ENCODE measurements at regions not wholly inside any gene's neighbourhood (a gene's known extent, or its start where the extent isn't known, plus 50 kb on each side); places are given as distances from the start of the nearest gene placed in this dataset.

DNA sequence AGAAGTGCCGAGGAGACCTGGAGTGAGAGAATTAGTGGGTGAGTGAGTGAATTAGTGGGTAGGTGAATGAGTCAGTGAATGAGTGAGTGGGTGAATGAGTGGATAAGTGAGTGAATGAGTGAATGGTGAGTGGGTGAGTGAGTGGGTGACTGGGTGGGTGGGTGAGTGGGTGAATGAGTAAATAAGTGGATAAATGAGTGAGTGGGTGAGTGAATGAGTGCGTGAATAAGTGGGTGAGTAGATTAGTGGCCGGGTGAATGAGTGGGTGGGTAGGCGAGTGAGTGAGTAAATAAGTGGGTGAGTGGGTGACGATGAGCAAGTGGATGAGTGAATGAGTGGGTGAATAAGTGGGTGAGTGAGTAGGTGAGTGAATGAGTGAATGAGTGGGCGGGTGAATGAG is 243.7 kb upstream of the MGMT start:
- Mint-ChIP-seq H3K36me3 (ENCODE audit: low read depth) (no peaks in the 10 kb centered on the region), H3K27ac (no peak overlapping the region), H3K4me1 (ENCODE audit: low read depth) (no peaks in the 10 kb centered on the region), H3K27me3 (no peaks in the 10 kb centered on the region), H3K4me3 (no peak overlapping the region), H3K9me3 (peaks cover 3% of the 10 kb centered on the region)
- no peak for DNase-seq

DNA sequence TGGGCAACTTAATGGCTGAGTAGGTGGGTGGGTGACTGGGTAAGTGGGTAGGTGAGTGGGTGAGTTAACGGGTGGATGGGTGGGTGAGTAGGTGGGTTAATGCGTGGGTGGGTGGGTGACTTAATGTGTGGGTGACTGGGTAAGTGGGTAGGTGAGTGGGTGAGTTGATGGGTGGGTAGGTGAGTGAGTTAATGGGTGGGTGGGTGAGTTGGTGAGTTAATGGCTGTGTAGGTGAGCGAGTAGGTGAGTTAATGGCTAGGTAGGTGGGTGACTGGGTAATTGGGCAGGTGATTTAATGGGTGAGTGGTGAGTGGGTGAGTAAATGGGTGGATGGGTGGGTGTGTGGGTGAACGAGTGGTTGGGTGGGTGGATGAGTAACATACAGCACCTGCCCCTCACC is 243.0 kb upstream of the MGMT start:
- Mint-ChIP-seq H3K27ac (no peak overlapping the region), H3K36me3 (ENCODE audit: low read depth) (no peaks in the 10 kb centered on the region), H3K27me3 (no peaks in the 10 kb centered on the region), H3K9me3 (peaks cover 3% of the 10 kb centered on the region), H3K4me1 (ENCODE audit: low read depth) (no peaks in the 10 kb centered on the region), H3K4me3 (no peak overlapping the region)
- DNase-seq, result no peak

DNA sequence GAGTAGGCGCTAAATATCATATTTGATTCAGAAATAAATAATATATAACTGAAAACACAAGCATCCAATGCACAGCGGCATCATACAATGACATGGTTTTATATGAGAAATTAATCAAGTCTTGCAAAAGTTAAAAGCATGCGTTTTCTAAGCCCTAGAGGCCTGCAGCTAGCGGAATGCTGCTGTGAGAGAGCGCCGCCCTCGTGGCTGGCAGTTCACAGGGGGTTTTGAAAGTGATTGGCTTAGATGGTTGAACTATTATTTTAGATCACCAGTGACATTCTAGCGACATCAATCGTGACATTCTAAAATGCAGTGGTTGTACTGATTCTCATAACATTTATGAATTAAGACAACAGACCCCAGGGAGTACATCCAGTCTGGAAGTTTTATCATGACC is 235.2 kb upstream of the MGMT start:
- Mint-ChIP-seq H3K9me3 (no peaks in the 10 kb centered on the region), H3K27me3 (no peaks in the 10 kb centered on the region)

DNA sequence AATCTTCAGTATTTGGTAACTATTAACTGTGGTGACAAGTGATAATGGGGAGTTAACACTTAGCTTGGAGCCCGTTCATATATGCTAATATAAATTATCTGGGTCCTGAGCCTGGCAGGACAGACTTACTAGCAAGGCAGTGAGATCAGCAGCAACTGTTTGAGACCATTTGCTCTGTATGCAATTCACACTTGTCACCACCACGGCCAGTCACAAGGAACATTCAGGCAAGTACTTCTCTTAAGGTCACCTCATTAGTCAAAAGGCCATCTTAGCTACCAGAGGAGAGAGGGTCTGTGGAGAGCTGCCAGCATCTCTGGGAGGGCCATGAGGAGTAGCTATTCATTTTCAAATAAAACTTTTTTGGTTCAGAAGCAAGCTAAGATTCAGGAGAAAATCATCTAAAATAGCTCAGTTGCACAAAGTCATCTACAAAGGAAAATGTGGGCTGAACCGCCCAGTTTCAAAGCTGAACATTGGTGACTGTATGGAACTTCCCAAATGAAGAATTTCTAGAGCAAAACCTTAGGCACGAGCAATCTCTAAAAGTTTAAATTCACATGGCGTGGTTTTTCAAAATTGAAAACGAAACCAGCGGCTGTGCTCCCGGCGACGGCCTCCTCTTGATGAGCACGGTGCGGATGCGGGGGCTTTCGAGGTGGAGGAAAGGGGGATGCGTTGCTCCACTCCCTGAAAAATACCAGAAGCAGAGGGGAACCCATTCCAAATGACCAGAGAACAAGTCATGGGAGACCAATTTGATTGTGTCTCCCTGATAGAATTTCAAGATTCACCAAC is 233.5 kb upstream of the MGMT start:
- Mint-ChIP-seq H3K36me3 (ENCODE audit: low read depth) (no peaks in the 10 kb centered on the region), H3K4me3 (no peak overlapping the region), H3K27ac (no peak overlapping the region)

More for the DNA sequence above, 235.2 kb upstream of the MGMT start:
- Mint-ChIP-seq H3K4me3 (no peak overlapping the region), H3K4me1 (ENCODE audit: low read depth) (no peaks in the 10 kb centered on the region), H3K36me3 (ENCODE audit: low read depth) (no peaks in the 10 kb centered on the region), H3K27ac (no peak overlapping the region)
- no peak for DNase-seq

DNA sequence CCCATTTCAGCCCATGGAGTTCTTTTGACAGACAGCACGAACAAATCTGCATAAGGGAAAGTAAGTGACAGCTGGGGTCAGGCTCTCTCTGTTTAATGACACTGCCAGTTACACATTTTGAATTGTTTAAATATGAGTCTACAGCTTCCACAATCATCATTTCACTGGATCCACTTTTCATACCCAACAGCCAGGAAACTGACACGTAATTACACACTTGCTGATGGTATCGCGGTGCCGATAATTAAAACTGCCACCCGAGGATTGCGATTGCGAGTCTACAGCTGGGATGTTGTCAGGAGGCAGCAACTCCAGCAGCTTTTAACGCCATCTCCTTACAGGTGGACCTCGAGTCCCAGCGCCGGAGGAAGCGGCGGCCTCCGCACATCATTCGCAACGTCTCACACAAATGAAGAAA is 230.8 kb upstream of the MGMT start:
- Mint-ChIP-seq H3K36me3 (ENCODE audit: low read depth) (no peaks in the 10 kb centered on the region), H3K27me3 (no peaks in the 10 kb centered on the region), H3K9me3 (no peaks in the 10 kb centered on the region), H3K27ac (no peak overlapping the region), H3K4me1 (ENCODE audit: low read depth) (no peaks in the 10 kb centered on the region), H3K4me3 (no peak overlapping the region)
- DNase-seq, result no peak

More for the DNA sequence above, 233.5 kb upstream of the MGMT start:
- Mint-ChIP-seq H3K9me3 (no peaks in the 10 kb centered on the region), H3K27me3 (no peaks in the 10 kb centered on the region), H3K4me1 (ENCODE audit: low read depth) (no peaks in the 10 kb centered on the region)
- no peak for DNase-seq

DNA sequence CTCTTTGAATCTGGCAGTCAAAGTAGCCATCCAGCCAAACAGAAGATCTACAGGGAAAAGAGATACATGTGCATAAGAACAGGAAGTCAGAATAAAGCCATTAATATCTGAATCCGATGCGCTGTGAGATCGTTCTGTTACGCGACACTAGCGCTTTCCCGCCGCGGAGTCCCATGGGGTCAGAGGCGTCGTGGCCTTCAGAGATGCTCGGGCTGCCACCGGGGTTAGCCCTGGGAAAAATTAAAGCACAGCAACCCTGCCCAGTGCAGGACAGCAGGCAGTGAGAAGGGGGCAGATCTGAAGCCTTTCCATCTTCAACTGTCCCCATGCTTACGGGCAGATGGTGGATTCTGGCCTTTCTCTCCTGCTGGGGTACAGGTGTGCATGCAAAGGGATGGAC is 225.6 kb upstream of the MGMT start:
- Mint-ChIP-seq H3K4me1 (ENCODE audit: low read depth) (no peaks in the 10 kb centered on the region), H3K27me3 (no peaks in the 10 kb centered on the region), H3K36me3 (ENCODE audit: low read depth) (no peaks in the 10 kb centered on the region), H3K27ac (no peak overlapping the region), H3K9me3 (no peaks in the 10 kb centered on the region), H3K4me3 (no peak overlapping the region)
- DNase-seq, result no peak

DNA sequence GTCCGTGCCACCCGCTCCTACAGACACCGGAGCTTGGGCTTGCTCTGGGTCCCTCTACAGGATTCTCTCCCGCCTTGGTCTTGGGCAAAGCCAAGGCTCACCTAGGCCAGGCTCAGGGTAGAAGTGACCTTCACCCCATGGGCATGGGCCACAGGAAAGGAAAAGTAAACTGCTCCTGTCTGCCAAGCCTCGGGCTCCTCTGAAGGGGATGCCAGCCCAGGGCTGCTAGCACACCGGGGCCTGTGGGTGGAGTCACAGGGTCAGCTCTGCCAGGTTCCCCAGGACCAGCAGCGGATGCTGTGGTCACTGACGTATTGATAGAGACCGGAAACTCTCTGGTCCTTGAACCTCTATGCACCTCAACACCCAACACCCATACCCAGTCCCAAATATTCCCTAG is 222.7 kb upstream of the MGMT start:
- H3K27me3 Mint-ChIP-seq, result no peaks in the 10 kb centered on the region
- H3K4me3 Mint-ChIP-seq, result no peak overlapping the region
- H3K27ac Mint-ChIP-seq, result no peak overlapping the region
- H3K9me3 Mint-ChIP-seq, result no peaks in the 10 kb centered on the region
- H3K36me3 Mint-ChIP-seq (ENCODE audit: low read depth), result no peaks in the 10 kb centered on the region
- H3K4me1 Mint-ChIP-seq (ENCODE audit: low read depth), result no peaks in the 10 kb centered on the region
- DNase-seq, result no peak

DNA sequence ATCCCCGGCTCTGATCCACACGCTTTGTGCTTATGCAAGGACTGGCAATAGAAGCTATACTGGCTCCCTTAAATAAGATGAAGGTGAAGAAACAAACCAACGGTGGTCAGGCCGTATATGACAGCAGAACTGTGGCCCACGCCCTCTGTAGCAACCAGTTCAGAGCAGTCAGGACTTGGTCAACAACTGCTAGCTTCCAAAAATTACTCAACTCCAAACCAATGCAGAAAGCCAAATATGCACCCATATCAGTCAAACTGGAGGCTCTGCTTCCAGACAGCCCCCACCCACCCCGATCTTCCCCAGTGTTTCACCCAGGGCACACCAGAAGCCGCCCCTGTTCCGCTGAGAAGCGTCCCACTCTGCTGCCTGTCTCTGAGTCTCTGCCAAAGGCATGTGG is 222.3 kb upstream of the MGMT start:
- Mint-ChIP-seq H3K9me3 (no peaks in the 10 kb centered on the region), H3K27me3 (no peaks in the 10 kb centered on the region), H3K4me1 (ENCODE audit: low read depth) (no peaks in the 10 kb centered on the region), H3K4me3 (no peak overlapping the region), H3K27ac (no peak overlapping the region), H3K36me3 (ENCODE audit: low read depth) (no peaks in the 10 kb centered on the region)
- no peak for DNase-seq

DNA sequence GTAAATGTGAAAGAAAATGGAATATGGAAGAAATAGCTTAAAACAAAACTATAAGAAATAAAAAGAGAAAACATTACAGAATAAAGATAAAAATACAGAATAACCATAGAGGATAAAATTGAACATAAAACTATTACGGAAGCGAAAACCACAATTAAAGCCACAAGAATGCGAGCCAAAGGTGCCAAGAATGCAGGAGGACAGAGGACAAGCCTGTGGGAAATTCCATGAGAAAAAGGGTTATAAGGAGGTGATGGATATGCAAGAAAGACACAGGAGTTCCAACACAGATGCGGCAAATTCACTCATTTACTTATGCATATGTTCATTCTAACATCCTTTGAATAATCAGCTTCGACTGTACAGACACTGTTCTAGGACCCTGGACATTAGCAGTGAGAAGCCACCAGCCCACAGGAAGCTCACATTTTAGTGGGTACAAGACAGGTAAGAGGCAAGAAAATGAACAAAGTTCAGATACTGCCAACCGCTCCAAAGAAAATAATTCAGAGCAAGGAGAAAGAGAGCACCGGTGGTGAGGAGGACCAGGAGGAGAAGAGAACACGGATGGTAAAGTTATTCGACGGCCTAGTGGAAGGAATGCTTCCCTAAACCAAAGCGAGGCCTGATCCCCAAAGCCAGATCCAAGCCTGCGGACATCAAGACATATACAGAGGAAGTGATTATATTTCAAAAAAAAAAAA is 213.7 kb upstream of the MGMT start:
- H3K4me3 Mint-ChIP-seq, result no peak overlapping the region
- H3K27ac Mint-ChIP-seq, result no peak overlapping the region
- peaks cover 6% of the 10 kb centered on the region for H3K9me3 Mint-ChIP-seq
- peaks cover 16% of the 10 kb centered on the region for H3K27me3 Mint-ChIP-seq
- DNase-seq, result no peak
- H3K4me1 Mint-ChIP-seq (ENCODE audit: low read depth), result no peaks in the 10 kb centered on the region
- no peaks in the 10 kb centered on the region for H3K36me3 Mint-ChIP-seq (ENCODE audit: low read depth)

DNA sequence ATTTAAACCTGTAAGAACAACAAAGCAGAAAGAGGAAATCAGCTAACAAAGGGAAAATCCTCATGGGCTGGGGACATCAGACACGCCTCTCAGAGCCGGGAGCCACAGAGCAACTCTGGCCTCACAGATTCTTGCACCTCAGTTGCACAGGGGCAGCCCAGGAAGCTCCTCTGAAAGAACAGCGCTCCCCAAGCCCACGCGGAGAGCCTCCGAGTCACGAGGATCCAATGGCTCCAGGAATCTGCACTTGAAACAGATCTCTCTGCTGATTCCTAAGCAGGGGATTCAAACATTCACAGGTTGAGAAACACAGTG is 213.2 kb upstream of the MGMT start:
- DNase-seq, result no peak
- peaks cover 6% of the 10 kb centered on the region for H3K9me3 Mint-ChIP-seq
- H3K36me3 Mint-ChIP-seq (ENCODE audit: low read depth), result no peaks in the 10 kb centered on the region
- no peaks in the 10 kb centered on the region for H3K4me1 Mint-ChIP-seq (ENCODE audit: low read depth)
- H3K27me3 Mint-ChIP-seq, result peaks cover 16% of the 10 kb centered on the region
- no peak overlapping the region for H3K27ac Mint-ChIP-seq
- no peak overlapping the region for H3K4me3 Mint-ChIP-seq

DNA sequence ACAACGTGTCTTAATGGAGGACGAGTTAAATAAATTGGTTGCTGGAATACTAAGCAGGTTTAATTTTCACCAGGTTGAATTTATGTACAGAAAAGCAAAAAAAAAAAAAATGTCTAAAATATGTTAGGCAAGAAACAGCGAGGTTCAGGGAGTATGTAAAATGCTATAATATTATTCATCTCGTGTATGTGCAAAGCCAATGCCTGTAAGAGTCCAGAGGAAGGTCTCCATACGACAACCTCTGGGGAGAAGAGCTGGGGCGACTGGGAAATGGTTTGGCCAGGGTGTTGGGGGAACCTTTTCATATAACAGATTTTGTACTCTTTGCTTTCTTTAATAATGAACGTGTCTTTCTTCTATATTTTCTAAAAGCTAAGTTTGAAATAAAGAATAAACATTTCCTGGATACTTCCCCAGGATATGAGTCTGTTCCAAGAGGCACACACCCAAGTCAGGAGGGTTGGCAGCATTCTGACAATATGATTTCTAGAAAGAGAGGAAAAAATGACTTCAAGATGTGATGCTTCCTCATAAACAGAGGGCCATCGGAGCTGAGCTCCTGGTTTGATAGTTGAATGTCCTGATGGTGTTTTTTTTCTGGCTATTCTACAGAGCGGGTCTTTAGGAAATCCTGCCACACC is 208.6 kb upstream of the MGMT start:
- H3K27ac Mint-ChIP-seq, result no peak overlapping the region
- no peaks in the 10 kb centered on the region for H3K4me1 Mint-ChIP-seq (ENCODE audit: low read depth)
- H3K27me3 Mint-ChIP-seq, result peaks cover 3% of the 10 kb centered on the region
- no peaks in the 10 kb centered on the region for H3K36me3 Mint-ChIP-seq (ENCODE audit: low read depth)
- H3K9me3 Mint-ChIP-seq, result no peaks in the 10 kb centered on the region
- H3K4me3 Mint-ChIP-seq, result no peak overlapping the region
- DNase-seq, result no peak

DNA sequence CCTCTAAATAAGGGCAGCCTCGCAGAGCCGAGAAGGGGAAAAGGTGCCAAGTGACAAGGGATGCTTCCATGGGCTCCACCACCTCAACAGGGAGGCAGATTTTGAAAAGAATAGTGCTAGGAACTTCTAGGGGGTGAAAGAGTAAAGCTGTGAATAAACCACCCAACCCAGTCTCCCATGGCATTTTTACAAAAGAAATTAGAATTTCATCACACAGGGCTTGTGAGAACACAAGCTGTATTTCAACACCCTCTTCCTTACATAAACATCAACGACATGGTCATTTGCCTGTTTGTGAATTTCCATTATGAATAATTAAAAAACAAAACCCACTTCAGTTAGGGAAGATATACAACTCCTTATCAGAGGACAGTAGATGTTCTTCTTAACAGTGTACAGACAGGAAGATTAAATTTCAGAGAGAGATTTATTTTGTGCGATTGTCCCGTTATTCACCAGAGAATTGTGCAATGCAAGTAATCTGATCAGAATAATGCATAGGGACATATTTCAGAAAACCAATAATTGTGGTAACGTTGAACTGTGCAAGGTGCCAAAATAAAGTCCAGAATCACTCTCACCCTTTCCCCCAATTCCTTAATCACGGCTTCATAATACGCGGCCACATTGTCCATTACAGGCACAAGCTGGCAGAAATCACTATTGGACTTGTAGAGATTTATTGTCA is 207.8 kb upstream of the MGMT start:
- Mint-ChIP-seq H3K4me3 (no peak overlapping the region), H3K27me3 (peaks cover 3% of the 10 kb centered on the region), H3K9me3 (no peaks in the 10 kb centered on the region), H3K4me1 (ENCODE audit: low read depth) (no peaks in the 10 kb centered on the region), H3K36me3 (ENCODE audit: low read depth) (no peaks in the 10 kb centered on the region), H3K27ac (no peak overlapping the region)
- no peak for DNase-seq

DNA sequence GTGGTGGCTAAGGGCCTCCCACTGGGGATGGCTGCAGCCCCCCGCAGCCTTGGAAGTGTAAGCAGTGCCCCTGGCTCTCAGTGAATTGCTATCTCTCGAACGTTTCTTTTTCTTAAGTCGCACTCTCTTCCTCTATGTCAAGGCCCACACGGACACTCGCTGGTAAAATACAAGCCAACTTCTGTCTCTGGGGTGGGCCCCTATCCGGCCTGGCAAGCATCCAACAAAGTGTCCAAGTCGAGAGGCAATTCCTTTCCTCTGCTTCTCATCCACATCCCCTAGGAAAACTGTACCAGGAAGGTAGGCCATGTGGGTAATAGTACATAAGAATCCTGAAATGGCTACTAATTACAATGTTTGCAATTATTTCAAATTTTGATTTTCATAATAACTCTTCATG is 194.9 kb upstream of the MGMT start:
- Mint-ChIP-seq H3K9me3 (peaks cover 3% of the 10 kb centered on the region), H3K4me1 (ENCODE audit: low read depth) (peaks cover 6% of the 10 kb centered on the region), H3K36me3 (ENCODE audit: low read depth) (no peaks in the 10 kb centered on the region), H3K27me3 (peaks cover 11% of the 10 kb centered on the region), H3K27ac (no peak overlapping the region), H3K4me3 (no peak overlapping the region)
- no peak for DNase-seq

DNA sequence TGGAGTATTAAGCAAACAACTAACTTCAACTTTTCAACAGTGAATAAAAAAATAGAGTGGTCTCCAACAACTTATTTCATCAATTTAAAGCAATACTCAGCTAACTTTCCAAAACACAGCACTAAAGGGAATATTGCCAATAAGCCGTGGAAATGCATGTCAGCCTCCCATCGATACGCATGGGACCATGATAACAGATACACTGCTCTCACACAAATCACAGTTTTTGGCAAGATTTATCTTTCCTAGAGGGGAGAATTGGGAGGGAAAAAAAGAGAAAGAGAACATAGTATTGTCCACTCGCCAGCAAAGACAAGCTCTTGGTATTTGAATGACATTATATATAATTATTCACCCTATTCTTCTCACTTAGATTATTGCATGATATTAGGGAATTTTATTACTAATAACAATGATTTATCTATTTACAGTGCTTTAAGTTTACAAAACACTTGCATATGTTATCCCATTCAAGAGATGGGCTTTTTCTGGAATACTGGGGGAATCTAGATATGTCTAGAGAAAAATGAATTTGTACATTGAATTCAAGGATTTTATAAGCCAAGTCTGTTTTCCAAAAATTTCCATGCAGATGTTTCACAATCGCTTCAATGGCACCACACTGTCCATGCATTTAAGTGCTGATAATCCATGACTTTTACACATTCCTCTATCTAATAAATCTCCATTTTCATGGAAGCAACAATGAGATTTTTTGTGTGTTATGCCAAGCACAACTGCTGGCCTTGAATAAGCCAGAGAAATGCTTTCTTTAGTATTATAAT is 194.0 kb upstream of the MGMT start:
- H3K27me3 Mint-ChIP-seq, result peaks cover 15% of the 10 kb centered on the region
- H3K36me3 Mint-ChIP-seq (ENCODE audit: low read depth), result no peaks in the 10 kb centered on the region
- peaks cover 3% of the 10 kb centered on the region for H3K9me3 Mint-ChIP-seq
- H3K4me3 Mint-ChIP-seq, result no peak overlapping the region
- no peak overlapping the region for H3K27ac Mint-ChIP-seq
- H3K4me1 Mint-ChIP-seq (ENCODE audit: low read depth), result peaks cover 6% of the 10 kb centered on the region
- DNase-seq, result no peak

All from activated T-cell treated with anti-CD3 and anti-CD28 coated beads, Interleukin-2, amount 50 U/mL, for 24 hours (primary cell).